Frontal cortex (tissue), 4 donors: ENCODE measurements at regions not wholly inside any gene's neighbourhood (a gene's known extent, or its start where the extent isn't known, plus 50 kb on each side); places are given as distances from the start of the nearest gene placed in this dataset. TPM values are rescaled to one million over a fixed set of nuclear protein-coding genes. Genes with fewer than 3 reads are reported as not detected.

Experiments used
- DNase-seq, 2 donors: peaks; one replicate each; pipeline ENCODE4 v3.0.0; 2012; ENCODE audit warnings: low spot score in 2 of 2
- FAIRE-seq: peaks from 2 replicates; lab custom pipeline; 2012; peaks lifted over from hg19 to GRCh38; lab: Jason Lieb, UNC
- small RNA-seq: library from RNA; depleted of rRNA; stranded (forward); fragments of <200 nt; gene quantifications from one replicate; pipeline ENCODE3, GENCODE V24; 2014
- donor health status: control.
- donor health status: control.
- donor health status: control.

- FAIRE-seq (no peak), DNase-seq (no peak)
These were observed 54.5 kb upstream of the TGFBR2 start for GRCh38 chr3:30551927-30552326.

- no peak for FAIRE-seq
- no peak for DNase-seq
These were observed 52.6 kb upstream of the TGFBR2 start for GRCh38 chr3:30553641-30554316.

GRCh38 chr3:30554317-30554690 lies 52.1 kb upstream of the TGFBR2 start:
- FAIRE-seq: no peak
- DNase-seq: no peak

GRCh38 chr3:30555968-30556367 lies 50.4 kb upstream of the TGFBR2 start:
- FAIRE-seq (no peak), DNase-seq (no peak)

Small RNAs in the stretch of these regions (small RNA-seq; reads per million reads assigned to genes)
- not detected for gene RF01848
